WTC11 (cell line): ENCODE measurements at regions not wholly inside any gene's neighbourhood (a gene's known extent, or its start where the extent isn't known, plus 50 kb on each side); places are given as distances from the start of the nearest gene placed in this dataset.

ENCODE experiments used
- CREM ChIP-seq: sonication (generic); formaldehyde crosslinking; IDR thresholded peaks from 2 replicates; pipeline ENCODE4 v1.8.1; 2022; ENCODE audit warnings: mild to moderate bottlenecking, missing genetic modification reagents, moderate library complexity
- CTCF ChIP-seq: fragments of 200-600 bp; IDR thresholded peaks from 2 replicates; pipeline ENCODE4 v1.8.0; 2022; ENCODE audit warnings: antibody characterized with exemption
- GABPB1 ChIP-seq: sonication (generic); formaldehyde crosslinking; IDR thresholded peaks from 2 replicates; pipeline ENCODE4 v1.8.1; 2023; ENCODE audit warnings: mild to moderate bottlenecking, missing genetic modification reagents
- HMGXB4 ChIP-seq: sonication (generic); formaldehyde crosslinking; IDR thresholded peaks from 2 replicates; pipeline ENCODE4 v1.8.1; 2023; ENCODE audit warnings: mild to moderate bottlenecking, moderate library complexity, missing genetic modification reagents
- MXD4 ChIP-seq: fragments of 250-450 bp; sonication (Bioruptor Pico); IDR thresholded peaks from 2 replicates; pipeline ENCODE4 v1.8.0; 2021; ENCODE audit warnings: mild to moderate bottlenecking, moderate library complexity, borderline replicate concordance
- NFYB ChIP-seq: sonication (generic); formaldehyde crosslinking; conservative IDR thresholded peaks from 2 replicates; pipeline ENCODE4 v1.8.0; 2022; ENCODE audit warnings: low read depth, missing genetic modification reagents
- PRDM15 ChIP-seq: sonication (generic); formaldehyde crosslinking; IDR thresholded peaks from 2 replicates; pipeline ENCODE4 v1.8.0; 2022; ENCODE audit warnings: missing genetic modification reagents
- SP1 ChIP-seq: sonication (generic); formaldehyde crosslinking; conservative IDR thresholded peaks from 2 replicates; pipeline ENCODE4 v1.8.1; 2022; ENCODE audit warnings: missing genetic modification reagents

- no peak for TF ChIP-seq SP1
- no peak for TF ChIP-seq NFYB
- no peak for TF ChIP-seq PRDM15 (CRISPR knock-in tag)
- no peak for TF ChIP-seq CREM
- TF ChIP-seq MXD4 (CRISPR knock-in tag) = no peak
- no peak for TF ChIP-seq GABPB1 (CRISPR knock-in tag)
- no peak for TF ChIP-seq HMGXB4
- no peak for TF ChIP-seq CTCF
Measured at GRCh38 chr12:74468401-74468800, 69.2 kb upstream of the ATXN7L3B start.
